Kidney glomerular epithelial cell (primary cell): ENCODE measurements at regions not wholly inside any gene's neighbourhood (a gene's known extent, or its start where the extent isn't known, plus 50 kb on each side); places are given as distances from the start of the nearest gene placed in this dataset.
A peak's percentile ranks its signal among the peaks of the same experiment; 100 is the strongest.
"Not testable (repeated sequence)": the region's sequence is repeated elsewhere in the genome, so short reads cannot be mapped to it uniquely, and the experiment has no call there.

Source experiments
- DNase-seq: peaks from one replicate; lab custom pipeline; 2025; lab: John Stamatoyannopoulos, UW

DNA sequence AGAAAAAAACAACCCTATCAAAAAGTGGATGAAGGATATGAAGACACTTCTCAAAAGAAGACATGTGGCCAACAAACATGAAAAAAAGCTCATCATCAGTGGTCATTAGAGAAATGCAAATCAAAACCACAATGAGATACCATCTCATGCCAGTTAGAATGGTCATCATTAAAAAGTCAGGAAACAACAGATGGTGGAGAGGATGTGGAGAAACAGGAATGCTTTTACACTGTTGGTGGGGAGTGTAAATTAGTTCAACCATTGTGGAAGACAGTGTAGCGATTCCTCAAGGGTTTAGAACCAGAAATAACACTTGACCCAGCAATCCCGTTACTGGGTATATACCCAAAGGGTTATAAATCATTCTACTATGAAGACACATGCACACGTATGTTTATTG, 124.0 kb upstream of the PRICKLE1 start:
- DNase-seq = not testable (repeated sequence)

DNA sequence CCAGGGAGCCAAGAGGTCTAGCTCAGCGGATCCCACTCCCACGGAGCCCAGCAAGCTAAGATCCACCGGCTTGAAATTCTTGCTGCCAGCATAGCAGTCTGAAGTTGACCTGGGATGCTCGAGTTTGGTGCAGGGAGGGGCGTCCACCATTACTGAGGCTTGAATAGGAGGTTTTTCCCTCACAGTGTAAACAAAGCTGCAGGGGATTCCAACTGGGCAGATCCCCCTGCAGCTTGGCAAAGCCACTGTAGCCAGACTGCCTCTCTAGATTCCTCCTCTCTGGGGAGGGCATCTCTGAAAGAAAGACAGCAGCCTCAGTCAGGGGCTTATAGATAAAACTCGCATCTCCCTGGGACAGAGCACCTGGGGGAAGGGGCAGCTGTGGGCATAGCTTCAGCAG, 118.8 kb upstream of the PRICKLE1 start:
- not testable (repeated sequence) for DNase-seq

DNA sequence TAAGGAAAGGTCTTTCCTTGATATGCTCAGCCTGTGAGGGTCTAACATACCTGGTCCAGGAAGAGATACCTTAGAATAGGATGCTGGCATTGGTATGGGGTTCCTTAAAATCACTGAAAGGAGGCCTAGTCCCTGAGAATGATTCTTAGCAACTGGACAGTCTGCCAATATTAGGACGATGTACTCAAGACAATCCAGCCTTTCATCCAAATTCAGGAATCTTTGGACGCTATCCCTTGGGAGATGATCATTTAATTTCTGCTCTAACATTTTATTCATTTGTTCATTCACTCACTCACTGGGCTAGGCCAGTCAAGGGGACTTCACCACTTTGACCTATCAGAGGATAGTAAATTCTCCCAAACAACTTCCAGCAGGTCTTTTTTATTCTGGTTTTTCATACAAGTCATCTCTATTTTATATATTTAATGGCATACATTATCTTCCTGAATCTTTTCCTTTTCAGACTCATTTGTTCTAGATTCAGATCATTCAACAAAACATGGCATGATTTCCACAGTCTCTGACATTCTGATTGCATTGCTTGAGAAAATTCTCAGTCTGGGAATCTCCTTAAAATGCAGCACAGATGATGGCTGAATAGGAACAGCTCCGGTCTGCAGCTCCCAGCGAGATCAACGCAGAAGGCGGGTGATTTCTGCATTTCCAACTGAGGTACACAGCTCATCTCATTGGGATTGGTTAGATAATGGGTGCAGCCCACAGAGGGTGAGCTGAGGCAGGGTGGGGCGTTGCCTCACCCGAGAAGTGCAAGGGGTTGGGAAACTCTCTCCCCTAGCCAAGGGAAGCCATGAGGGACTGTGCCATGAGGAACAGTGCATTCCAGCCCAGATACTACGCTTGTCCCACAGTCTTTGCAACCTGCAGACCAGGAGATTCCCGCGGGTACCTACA, 118.0 kb upstream of the PRICKLE1 start:
- DNase-seq = no peak

DNA sequence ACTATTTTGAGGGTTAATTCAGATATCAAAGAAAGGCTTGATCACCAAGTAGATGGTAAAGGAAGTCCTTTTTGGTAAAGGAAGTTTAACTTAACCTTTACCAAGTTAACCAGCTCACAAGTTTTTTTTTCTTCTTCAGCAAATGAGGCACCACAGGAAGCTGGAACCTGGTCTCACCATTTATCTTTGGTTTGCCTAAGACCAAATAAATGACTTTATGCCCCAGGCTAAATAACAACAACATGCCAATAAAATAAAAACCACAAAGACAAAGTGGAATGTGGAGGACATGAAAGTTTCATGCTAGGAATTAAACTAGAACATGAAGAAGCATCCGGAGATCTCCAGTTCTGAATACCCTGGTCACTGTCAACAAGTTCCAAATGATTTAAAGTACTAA, 116.8 kb upstream of the PRICKLE1 start:
- no peak for DNase-seq

GRCh38 chr12:42705863-42706262, 116.3 kb upstream of the PRICKLE1 start:
- DNase-seq = no peak

DNA sequence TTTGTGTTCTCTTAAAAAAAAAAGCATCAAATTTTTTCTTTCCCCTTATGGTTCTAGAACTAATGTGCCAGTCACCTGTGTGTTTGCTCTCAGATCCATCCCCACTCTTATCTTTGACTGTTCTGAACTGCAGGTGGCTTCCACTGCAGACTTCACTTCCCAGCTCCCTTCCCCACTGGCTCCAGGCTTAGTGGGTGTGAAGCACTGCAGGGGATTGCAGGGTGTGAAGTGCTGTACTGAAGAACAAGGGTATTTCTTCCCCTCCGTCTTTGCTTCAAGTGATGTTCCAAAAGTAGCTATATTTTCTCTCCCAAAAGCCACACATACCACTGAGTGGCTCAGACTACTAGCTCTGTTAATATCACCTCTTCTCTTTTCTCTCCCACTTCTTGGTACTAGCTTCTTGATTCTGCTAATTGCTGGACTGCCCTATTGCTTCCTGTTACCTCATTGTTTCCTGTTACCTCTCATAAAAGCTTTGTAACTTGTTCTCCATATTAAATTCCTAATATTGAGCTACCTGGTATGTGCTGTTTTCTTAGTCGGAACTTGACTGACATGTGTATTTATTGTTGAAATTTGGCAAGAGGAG, 115.4 kb upstream of the PRICKLE1 start:
- no peak for DNase-seq

DNA sequence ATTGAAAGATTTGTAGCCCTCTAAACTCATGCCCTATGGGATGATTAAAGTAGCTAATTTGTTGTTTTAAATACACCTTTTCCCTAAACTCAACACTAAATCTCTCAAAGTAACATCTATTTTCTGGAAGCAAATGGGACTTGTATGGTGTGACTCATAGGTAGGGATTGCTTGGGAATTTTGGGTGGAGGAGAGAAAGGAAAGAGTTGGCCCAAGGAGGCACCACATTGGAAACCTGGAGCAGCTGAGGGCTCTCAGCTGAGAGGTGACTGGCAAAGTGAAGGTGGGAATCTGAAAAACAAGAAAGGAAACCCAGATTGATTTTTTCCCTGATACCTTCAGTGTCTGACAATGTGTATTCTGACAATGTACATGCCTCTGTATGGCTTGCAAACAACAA, 114.8 kb upstream of the PRICKLE1 start:
- DNase-seq = no peak

DNA sequence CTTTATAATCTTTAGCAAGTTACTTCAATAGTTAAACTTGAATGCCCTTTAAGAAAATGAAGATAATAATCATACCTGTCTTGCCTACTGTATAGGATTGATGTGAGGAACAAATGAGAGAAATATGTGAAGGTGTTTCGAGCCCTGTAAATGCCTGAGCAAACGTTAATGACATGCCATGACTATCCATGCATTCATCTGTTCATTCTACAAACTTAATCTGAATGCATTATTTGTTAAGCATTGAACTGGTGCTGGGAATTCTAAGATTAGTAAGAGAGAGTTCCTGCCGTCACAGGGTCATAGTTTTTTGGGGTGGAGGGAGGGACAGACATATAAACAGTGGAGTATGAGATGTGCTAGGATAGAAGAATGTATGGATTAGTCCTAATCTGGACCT, 111.5 kb upstream of the PRICKLE1 start:
- DNase-seq = no peak

- peak; percentile 13 for DNase-seq
Observed at GRCh38 chr12:42698213-42698612, 108.7 kb upstream of the PRICKLE1 start.

DNA sequence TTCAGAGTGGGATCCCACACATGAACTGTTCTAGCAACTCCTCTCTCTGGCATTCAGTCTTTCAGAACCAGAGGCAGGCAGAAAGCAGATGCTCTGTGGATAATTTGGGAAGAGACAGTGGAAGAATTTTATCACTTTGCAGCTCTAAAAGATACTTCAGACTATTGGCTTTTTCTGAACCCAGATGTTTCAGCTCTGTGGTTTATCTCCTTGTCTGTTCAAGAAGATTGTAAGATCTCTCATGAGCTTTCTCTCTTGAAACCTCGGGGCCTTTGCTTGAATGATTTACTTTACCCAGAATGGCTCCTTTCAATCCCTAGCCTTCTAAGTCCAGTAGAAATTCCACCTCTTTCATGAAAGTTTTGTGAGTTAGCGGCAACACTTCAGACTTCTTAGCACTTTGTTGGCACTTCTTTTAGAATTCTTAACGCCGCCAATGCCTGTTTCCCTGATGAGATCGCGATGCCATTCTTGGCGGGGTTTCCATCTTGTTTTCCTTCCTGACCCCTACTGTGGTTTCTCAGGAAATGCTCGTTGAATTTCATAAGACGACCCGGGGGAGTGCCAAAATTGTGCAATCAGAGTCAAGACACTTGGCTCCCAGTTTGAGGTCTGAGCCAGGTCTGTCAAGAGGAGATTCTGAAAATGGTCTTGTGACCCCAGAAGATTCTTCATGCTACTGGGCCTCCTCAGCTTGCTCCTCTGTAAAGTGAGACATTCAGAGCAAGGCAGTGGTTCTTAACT, 107.0 kb upstream of the PRICKLE1 start:
- DNase-seq = no peak

GRCh38 chr12:42695490-42695995, 106.0 kb upstream of the PRICKLE1 start:
- DNase-seq = no peak

- no peak for DNase-seq
Observed at GRCh38 chr12:42692749-42693148, 103.2 kb upstream of the PRICKLE1 start.

GRCh38 chr12:42691991-42692557, 102.5 kb upstream of the PRICKLE1 start:
- no peak for DNase-seq

- DNase-seq = no peak
Observed at GRCh38 chr12:42690264-42690663, 100.7 kb upstream of the PRICKLE1 start.

DNA sequence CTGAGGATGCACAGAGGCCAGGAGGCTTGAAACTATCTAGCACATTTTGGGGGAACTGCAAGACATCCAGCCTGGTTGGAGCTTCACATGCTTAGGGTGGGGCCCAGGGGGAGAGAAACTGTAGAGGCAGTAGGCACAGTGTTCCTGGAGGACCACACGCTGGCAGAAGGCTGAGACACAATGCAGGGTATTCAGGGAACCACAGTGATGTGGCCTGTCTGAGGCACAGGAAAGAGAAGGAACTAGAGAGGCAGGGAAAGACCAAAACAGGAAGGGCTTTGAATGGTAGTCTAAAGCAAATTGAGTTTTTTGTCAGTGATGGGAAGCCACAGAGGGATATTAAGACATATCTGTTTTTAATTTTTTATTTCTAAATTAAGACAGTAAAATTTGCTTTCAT, 100.2 kb upstream of the PRICKLE1 start:
- DNase-seq = no peak

DNA sequence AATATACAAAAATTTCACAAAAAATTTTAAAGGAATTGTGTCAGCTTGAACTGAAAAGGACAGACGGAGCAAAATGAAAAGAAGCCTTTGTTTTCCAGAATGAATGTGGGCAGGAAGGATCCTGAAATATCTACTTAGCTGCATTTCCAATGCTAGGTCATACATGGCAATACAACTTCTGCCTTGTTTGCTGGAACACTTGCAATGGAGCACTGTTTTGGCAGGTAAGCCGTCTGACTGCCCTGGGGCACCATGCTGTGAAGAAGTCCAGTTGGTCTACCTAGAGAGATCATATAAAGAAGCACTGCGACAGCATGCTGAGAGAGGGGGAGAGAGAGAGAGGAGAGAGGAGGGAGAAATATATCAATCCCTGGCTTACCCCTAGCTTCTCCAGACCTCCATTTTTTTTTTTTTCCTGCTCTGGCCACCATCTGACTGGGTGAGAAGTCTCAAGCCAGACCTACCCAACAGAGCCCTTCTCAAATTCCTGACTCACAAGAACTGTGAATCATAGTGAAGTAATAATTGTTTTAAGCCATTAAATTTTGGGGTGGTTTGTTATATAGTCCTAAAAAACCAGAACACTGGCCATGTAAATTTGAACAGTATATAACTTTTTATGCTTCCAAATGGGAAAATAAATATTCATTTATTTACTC, 97.1 kb upstream of the PRICKLE1 start:
- DNase-seq = no peak

DNA sequence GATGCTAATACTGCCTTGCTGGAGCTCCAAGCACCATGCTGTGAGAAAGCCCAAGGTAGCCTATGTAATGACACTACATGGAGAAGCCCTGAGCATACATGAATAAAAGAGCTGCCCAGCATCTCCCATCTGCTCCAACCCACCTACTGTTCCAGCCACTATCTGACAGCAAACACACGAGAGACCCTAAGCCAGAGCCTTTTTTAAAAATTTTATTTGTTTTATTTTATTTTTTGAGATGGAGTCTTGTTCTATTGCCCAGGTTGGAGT, 95.2 kb upstream of the PRICKLE1 start:
- no peak for DNase-seq

GRCh38 chr12:42683933-42684801, 94.6 kb upstream of the PRICKLE1 start:
- DNase-seq = no peak

GRCh38 chr12:42683266-42683665, 93.7 kb upstream of the PRICKLE1 start:
- DNase-seq = no peak

DNA sequence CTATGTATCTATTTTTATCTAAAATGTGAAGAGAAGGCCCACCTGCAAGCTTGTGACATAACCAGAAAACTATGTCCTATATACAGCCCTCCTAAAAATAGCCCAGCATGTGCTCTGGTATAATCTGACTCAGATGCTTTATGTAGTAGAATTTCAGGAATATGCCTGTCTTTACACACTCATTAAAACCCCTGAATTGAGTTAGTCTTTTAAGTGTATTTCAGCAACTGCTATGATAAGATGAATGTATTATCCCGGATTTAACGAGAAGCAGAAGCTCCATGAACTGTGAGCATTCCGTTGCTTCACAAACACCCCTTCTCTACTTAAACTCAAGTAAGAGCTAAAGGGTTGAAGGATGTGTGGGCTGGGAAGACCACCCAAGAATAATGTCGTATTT, 89.9 kb upstream of the PRICKLE1 start:
- DNase-seq = no peak

DNA sequence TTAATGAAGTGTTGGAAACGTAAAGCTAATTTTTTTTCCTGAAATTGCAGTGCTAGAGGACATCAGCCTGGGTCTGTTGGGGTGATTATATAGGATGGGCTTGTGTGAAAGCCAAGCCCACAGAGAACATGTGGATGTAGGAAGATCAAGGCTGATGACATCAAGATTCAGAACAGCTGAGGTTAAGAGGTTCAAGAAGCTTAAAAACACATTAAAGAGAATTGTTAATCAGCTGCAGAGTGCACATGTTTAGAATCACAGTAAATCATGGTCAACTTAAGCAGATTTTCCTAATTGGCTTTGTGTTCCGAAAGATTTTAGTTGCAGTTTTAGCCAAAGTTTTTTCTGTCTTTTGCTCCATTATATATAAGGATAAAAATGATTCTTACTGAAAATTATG, 87.9 kb upstream of the PRICKLE1 start:
- no peak for DNase-seq
